Epithelial cell of proximal tubule (primary cell): ENCODE measurements at regions not wholly inside any gene's neighbourhood (a gene's known extent, or its start where the extent isn't known, plus 50 kb on each side); places are given as distances from the start of the nearest gene placed in this dataset.
"Not testable (repeated sequence)": the region's sequence is repeated elsewhere in the genome, so short reads cannot be mapped to it uniquely, and the experiment has no call there.

Experiments used
- DNase-seq: peaks from one replicate; pipeline ENCODE4 v3.0.0-alpha.2; 2011; ENCODE audit warnings: low read depth
- H3K4me3 ChIP-seq: 2 replicates; pipeline ENCODE4 v1.5.1; 2011; ENCODE audit warnings: low read depth, mild to moderate bottlenecking, low read length
- CTCF ChIP-seq: conservative IDR thresholded peaks from 2 replicates; pipeline ENCODE4 v1.5.1; 2012; ENCODE audit warnings: low read depth, mild to moderate bottlenecking, low read length

- no peak overlapping the region for H3K4me3 ChIP-seq
- DNase-seq, result no peak
- no peak for TF ChIP-seq CTCF
These were observed 161.8 kb downstream of the IGLL1 start for GRCh38 chr22:23418159-23418788.

- DNase-seq, H3K4me3 ChIP-seq: not testable (repeated sequence)
These were observed 162.8 kb downstream of the IGLL1 start for GRCh38 chr22:23417327-23417726.

GRCh38 chr22:23416169-23416690, 163.9 kb downstream of the IGLL1 start:
- not testable (repeated sequence) for DNase-seq

GRCh38 chr22:23415490-23415851, 164.6 kb downstream of the IGLL1 start:
- TF ChIP-seq CTCF, result no peak
- H3K4me3 ChIP-seq, result no peak overlapping the region
- no peak for DNase-seq

More at GRCh38 chr22:23416169-23416690, 163.9 kb downstream of the IGLL1 start:
- H3K4me3 ChIP-seq, result not testable (repeated sequence)

GRCh38 chr22:23414727-23415489, 165.2 kb downstream of the IGLL1 start:
- no peak for DNase-seq
- H3K4me3 ChIP-seq, result no peak overlapping the region
- TF ChIP-seq CTCF, result no peak

DNA sequence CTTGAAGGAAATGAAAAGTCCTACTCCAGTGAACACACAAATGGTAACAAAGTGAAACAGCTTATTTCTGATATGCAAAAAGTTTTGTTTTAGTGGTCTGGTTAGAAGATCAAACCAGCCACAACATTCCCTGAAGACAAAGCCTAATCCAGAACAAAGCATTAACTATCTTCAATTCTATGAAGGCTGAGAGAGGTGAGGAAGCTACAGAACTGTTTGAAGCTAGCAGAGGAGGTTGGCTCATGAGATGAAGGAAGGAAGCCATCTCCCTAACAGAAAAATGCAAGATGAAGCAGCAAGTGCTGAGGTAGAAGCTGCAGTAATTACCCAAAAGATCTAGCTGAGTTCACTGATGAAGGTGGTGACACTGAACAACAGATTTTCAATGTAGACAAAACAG, 168.4 kb downstream of the IGLL1 start:
- no peak for DNase-seq
- no peak overlapping the region for H3K4me3 ChIP-seq
- no peak for TF ChIP-seq CTCF

GRCh38 chr22:23410411-23410810, 169.7 kb downstream of the IGLL1 start:
- H3K4me3 ChIP-seq, result no peak overlapping the region
- no peak for TF ChIP-seq CTCF

GRCh38 chr22:23409976-23410375, 170.1 kb downstream of the IGLL1 start:
- no peak for TF ChIP-seq CTCF
- H3K4me3 ChIP-seq, result no peak overlapping the region
- no peak for DNase-seq

More at GRCh38 chr22:23410411-23410810, 169.7 kb downstream of the IGLL1 start:
- no peak for DNase-seq
